M059J (cell line): ENCODE measurements at regions not wholly inside any gene's neighbourhood (a gene's known extent, or its start where the extent isn't known, plus 50 kb on each side); places are given as distances from the start of the nearest gene placed in this dataset.
"Not testable (repeated sequence)": the region's sequence is repeated elsewhere in the genome, so short reads cannot be mapped to it uniquely, and the experiment has no call there.

ENCODE experiments used
- DNase-seq: peaks from one replicate; pipeline ENCODE4 v3.0.0-alpha.2; 2012; ENCODE audit warnings: low read depth

DNA sequence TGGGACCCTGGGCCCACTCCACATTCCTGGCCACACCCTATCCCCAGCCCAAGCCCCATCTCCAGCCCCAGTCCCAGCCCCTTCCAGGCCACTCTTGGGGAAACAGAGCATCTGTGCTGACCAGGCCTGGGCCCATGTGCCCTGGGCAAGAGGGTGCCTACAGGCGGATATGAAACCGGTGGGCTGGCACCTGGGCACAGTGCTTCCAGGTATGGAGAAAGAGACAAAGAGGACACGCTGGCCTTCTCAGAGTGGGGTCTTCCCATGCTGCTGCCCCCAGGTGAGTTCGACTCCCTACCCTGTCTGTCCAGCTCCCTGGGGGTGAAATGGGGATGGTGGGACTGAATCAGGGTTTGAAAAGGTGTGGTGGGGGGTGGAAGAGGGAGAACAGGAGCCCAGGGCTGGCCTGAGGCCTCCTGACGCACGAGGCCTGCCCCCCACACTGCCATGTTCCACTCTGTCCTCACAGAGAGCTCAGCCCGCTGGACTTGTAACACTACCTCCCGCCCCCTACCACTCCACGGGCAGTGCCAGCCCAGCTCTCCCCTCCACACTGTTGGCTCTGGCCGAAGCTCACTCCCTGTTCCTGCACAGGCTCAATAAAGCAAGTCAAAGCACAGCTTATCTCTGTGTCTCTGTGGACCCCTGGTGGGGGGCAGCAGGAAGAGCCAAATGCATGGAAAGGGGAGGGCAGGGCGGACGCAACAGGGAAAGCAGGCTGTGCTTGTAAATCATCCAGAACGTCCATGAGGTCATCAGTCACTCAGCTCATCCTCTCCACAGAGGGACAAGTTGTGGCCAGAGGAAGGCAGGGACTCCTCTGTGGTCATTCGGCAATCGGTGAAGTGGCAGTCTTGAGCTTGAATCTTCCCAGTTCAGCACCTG lies 71.1 kb upstream of the TMEM97 start:
- no peak for DNase-seq

DNA sequence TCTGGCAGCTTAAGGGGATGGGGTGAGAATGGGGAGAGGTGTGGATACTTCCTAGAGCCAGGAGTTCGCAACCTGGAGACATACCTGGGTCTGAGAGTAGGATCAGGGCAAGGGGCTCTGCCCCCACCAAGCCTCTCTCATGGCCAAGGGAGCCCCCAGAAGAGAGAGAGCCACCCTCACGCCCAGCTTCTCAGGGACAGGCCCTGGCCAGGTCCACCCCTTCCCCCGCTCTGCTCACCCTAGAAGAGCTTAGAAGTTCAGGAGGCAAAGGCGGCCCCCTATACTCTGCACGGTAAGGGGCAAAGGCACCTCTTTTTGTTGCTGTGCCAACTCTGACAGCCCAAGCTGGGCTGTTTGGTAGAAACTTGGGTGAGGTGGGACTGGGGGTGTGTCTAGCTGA lies 69.3 kb upstream of the TMEM97 start:
- no peak for DNase-seq

GRCh38 chr17:28252436-28252835 lies 66.6 kb upstream of the TMEM97 start:
- DNase-seq, result peak; percentile 68

GRCh38 chr17:28253663-28254062 lies 65.3 kb upstream of the TMEM97 start:
- no peak for DNase-seq

GRCh38 chr17:28255616-28256015 lies 63.4 kb upstream of the TMEM97 start:
- no peak for DNase-seq

DNA sequence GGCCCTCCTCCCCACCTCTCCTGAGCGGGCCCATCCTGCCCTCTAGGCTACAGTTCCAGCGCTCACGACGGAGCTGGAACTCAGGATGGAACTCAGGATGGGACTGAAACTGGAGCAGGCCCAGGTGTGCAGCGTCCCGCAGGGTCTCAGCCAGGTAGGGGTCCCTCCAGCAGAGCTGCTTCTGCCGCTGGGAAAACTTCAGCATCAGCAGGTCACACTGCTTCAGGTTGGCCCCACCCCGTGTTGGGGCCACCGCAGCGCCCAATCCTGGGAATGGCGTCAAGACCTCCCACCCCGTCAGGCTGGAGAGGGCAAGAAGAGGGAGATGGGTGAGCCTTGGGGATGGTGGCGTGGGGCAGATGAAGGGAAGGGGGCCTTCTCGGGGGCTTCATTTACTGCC lies 62.6 kb upstream of the TMEM97 start:
- no peak for DNase-seq

DNA sequence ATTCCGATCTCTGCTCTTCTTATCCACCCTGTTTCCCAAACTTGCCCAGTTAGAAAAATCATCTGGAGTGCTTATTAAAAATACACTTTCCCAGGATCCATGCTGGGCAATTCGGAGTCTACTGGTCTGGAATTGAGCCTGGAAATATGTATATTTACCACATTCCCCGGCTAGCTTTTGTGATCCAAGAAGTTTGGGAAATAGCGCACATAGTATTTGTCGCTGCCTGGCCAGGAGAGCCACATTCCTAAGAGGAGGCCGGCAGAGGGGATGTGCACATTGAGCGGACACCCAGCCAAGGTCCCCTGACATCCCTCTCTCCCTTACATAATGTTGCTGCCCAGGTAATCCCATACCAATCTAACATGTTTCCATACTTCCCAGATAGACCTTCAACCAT lies 62.1 kb upstream of the TMEM97 start:
- DNase-seq, result no peak

- DNase-seq, result no peak
Observed at GRCh38 chr17:28258347-28258887, 60.6 kb upstream of the TMEM97 start.

DNA sequence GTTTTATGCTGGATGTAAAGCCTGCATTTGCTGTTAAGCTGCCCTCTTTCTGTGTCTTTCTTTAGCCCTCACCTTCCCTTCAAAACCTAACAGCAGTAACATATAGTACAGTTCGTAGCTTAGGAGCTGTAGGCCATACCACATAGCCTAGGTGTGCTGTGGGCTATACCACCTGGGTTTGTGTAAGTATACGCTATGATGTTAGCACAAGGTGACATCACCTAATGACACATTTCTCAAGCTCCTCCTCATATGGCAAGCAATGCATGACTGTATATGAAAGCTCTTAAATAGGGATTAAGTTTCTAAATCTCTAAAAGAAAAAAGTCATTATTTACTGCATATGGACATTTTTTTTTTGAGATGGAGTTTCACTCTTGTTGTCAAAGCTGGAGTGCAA lies 57.8 kb upstream of the TMEM97 start:
- no peak for DNase-seq

GRCh38 chr17:28262123-28262745 lies 56.8 kb upstream of the TMEM97 start:
- DNase-seq, result not testable (repeated sequence)

DNA sequence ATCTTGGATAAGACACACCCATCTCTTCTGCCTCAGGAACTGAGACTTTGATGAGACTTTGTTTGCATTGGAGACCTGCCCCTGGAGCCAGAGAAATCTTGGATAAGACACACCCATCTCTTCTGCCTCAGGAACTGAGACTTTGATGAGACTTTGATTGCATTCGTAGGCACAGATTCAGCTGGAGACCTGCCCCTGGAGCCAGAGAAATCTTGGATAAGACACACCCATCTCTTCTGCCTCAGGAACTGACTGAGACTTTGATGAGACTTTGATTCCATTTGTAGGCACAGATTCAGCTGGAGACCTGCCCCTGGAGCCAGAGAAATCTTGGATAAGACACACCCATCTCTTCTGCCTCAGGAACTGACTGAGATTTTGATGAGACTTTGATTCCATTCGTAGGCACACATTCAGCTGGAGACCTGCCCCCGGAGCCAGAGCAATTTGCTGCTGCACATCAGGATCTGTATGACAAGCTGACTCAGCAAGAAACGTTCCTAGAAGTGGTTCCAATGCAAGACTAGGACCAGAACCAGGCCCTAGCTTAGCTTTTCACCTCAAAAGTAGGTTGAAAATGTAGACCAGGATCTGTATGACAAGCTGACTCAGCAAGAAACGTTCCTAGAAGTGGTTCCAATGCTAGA lies 54.0 kb upstream of the TMEM97 start:
- not testable (repeated sequence) for DNase-seq

GRCh38 chr17:28265856-28266546 lies 53.0 kb upstream of the TMEM97 start:
- not testable (repeated sequence) for DNase-seq

- DNase-seq, result not testable (repeated sequence)
Observed at GRCh38 chr17:28266547-28266920, 52.5 kb upstream of the TMEM97 start.

DNA sequence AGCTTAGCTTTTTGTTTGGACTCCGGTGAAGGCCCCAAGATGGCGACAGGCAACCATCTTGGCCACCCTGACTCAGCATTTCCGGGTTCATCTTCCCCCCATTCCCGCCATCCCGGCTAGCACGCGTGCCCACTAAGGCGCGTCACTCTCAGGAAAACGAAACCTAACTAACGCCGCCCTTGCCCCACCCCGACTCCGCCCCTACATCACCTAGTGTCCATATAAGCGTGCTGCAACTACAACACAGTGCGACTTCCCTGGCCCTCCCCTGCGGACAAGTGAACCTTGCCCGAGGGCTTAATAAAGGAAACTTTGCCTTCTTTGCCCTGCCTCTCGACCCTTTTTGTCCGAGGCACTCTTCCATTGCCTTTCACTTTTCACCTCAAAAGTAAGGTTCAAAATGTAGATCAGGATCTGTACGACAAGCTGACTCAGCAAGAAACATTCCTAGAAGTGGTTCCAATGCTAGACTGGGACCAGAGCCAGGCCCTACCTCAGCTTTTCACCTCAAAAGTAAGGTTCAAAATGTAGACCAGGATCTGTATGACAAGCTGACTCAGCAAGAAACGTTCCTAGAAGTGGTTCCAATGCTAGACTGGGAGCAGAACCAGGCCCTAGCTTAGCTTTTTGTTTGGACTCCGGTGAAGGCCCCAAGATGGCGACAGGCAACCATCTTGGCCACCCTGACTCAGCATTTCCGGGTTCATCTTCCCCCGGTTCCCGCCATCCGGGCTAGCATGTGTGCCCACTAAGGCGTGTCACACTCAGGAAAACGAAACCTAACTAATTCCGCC lies 51.9 kb upstream of the TMEM97 start:
- not testable (repeated sequence) for DNase-seq

DNA sequence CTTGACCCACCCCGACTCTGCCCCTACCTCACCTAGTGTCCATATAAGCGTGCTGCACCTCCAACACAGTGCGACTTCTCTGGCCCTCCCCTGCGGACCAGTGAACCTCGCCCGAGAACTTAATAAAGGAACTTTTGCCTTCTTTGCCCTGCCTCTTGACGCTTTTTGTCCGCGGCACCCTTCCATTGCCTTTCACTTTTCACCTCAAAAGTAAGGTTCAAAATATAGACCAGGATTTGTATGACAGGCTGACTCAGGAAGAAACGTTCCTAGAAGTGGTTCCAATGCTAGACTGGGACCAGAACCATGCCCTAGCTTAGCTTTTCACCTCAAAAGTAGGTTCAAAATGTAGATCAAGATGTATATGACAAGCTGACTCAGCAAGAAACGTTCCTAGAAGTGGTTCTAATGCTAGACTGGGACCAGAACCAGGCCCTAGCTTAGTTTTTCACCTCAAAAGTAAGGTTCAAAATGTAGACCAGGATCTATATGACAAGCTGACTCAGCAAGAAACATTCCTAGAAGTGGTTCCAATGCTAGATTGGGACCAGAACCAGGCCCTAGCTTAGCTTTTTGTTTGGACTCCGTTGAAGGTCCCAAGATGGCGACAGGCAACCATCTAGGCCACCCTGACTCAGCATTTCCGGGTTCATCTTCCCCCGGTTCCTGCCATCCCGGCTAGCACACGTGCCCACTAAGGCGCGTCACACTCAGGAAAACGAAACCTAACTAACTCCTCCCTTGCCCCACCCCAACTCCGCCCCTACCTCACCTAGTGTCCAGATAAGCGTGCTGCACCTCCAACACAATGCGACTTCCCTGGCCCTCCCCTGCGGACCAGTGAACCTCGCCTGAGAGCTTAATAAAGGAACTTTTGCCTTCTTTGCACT lies 51.0 kb upstream of the TMEM97 start:
- no peak for DNase-seq

GRCh38 chr17:28268610-28269313 lies 50.2 kb upstream of the TMEM97 start:
- DNase-seq, result no peak
